ENCODE measurements at regions not wholly inside any gene's neighbourhood (a gene's known extent, or its start where the extent isn't known, plus 50 kb on each side); places are given as distances from the start of the nearest gene placed in this dataset.

- TF ChIP-seq CTCF (IDR thresholded peaks at IDR 0.05) = no peak
- 67 to 72% methylated on average over 10 of the region's 10 CpGs for WGBS, 2 donors
- ATAC-seq (peak in 2 of 8 donors; percentile 16 to 39), DNase-seq (no peak)
- peak overlapping the region in 7 of 10 donors; percentile 14 to 89 (median 51) for H3K27ac ChIP-seq
- H3K27me3 ChIP-seq = peaks cover 0 to 6% (median 5%) of the 10 kb centered on the region in 7 donors
- H3K9me3 ChIP-seq = peaks cover 0 to 3% (median 0%) of the 10 kb centered on the region in 11 donors
- intact Hi-C loops (cut with DNase I) = loop anchor here in 2 of 10 donors (5.0 kb wide), 2 partner anchors 34 to 44 kb away; no protein-coding TSS in a partner anchor
- H3K4me3 ChIP-seq = peak overlapping the region in 1 of 10 donors; percentile 10
- no peaks in the 10 kb centered on the region for H3K36me3 ChIP-seq
- H3K4me1 ChIP-seq = peaks cover 2 to 58% (median 14%) of the 10 kb centered on the region in 9 donors
Observed at GRCh38 chr1:234771642-234772344, 161.8 kb upstream of the IRF2BP2 start.

GRCh38 chr1:234770924-234771540 lies 161.1 kb upstream of the IRF2BP2 start:
- Histone ChIP-seq H3K9me3 (peaks cover 0 to 3% (median 0%) of the 10 kb centered on the region in 11 donors), H3K4me3 (no peak overlapping the region), H3K4me1 (peaks cover 2 to 53% (median 14%) of the 10 kb centered on the region in 9 donors), H3K27me3 (no peaks in the 10 kb centered on the region), H3K27ac (peak overlapping the region in 4 of 10 donors; percentile 51 to 89 (median 64)), H3K36me3 (no peaks in the 10 kb centered on the region)
- no peak for DNase-seq
- no peak for ATAC-seq
- intact Hi-C loops (cut with DNase I) = loop anchor here in 2 of 10 donors (5.0 kb wide), 2 partner anchors 34 to 44 kb away; no protein-coding TSS in a partner anchor
- no peak for TF ChIP-seq CTCF (IDR thresholded peaks at IDR 0.05)
- WGBS, 2 donors = 97% methylated on average over 9 of the region's 9 CpGs

DNA sequence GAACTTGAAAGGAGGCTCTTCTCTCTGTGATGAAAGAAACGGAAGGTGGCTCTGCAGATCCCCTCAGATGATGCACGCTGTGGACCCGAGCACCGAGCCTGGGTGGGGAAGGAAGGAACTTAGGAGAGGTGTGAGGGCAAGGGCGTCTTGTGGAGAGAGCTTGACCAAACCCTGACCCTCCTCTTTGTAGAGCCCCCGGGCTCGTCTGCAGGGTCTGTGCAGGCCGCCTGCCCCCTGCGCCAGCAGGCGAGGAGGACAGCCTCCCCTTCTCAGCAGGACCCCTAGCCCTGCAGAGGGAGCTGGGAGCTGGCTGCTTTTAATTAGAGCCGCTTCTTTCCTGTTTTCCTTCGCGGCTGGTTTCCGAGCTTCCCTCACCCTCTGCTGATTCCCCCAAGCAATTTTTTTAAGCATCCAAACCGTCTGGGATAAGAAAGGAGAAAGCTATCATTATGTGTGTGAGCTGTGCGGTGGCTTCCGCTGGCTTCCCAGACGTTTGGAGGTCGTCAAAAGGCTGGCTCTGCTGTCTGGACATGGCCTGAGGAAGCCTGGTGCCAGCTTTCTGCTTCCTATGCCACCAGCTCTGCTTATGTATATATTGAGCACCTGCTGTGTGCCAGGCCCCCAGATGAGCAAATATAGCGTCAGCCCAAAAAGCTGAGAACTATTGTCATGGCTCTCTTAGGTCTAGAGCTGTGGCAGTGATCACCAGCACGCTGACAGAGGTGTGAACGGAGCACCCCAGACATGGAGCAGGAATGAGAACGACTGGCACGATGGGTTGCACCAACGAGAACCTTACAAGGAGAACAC lies 160.2 kb upstream of the IRF2BP2 start:
- ATAC-seq (no peak), DNase-seq (no peak)
- intact Hi-C loops (cut with DNase I) = loop anchor here in 2 of 10 donors (5.0 kb wide), 2 partner anchors 33 to 43 kb away; no protein-coding TSS in a partner anchor
- Histone ChIP-seq H3K27ac (no peak overlapping the region), H3K4me3 (no peak overlapping the region), H3K4me1 (peaks cover 2 to 51% (median 14%) of the 10 kb centered on the region in 9 donors), H3K9me3 (peaks cover 0 to 3% (median 0%) of the 10 kb centered on the region in 11 donors), H3K27me3 (no peaks in the 10 kb centered on the region), H3K36me3 (no peaks in the 10 kb centered on the region)
- 71 to 76% methylated on average over 25 of the region's 25 CpGs for WGBS, 2 donors
- TF ChIP-seq CTCF (IDR thresholded peaks at IDR 0.05) = no peak

Data from heart right ventricle (tissue), 16 donors.